ENCODE measurements at regions not wholly inside any gene's neighbourhood (a gene's known extent, or its start where the extent isn't known, plus 50 kb on each side); places are given as distances from the start of the nearest gene placed in this dataset.

DNA sequence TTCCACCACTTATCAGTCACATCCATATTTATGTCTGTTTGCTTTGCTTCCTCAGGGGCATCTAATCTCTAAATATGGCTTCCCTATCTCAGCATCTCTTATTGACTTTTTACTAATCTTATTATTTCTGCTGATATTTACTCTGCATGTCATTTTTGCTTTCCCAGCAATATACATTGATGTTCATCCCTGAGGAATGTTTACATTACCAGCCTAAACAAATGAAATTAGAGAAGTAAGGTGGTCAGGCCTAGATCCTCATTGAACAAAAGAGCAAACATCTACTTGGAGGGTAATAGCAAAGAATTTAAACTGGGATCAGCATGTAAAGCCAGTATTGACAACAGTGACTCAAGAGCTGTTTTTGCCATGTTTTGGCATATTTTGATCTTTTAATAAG, 546.4 kb downstream of the MMUT start:
- no peak for TF ChIP-seq CTCF (IDR thresholded peaks at IDR 0.05; ENCODE audit: low read length)
- TF ChIP-seq EZH2 (IDR thresholded peaks at IDR 0.05; ENCODE audit: borderline replicate concordance, low read length) = no peak

Data from OCI-LY1 (cell line).